ENCODE measurements at regions not wholly inside any gene's neighbourhood (a gene's known extent, or its start where the extent isn't known, plus 50 kb on each side); places are given as distances from the start of the nearest gene placed in this dataset.

DNA sequence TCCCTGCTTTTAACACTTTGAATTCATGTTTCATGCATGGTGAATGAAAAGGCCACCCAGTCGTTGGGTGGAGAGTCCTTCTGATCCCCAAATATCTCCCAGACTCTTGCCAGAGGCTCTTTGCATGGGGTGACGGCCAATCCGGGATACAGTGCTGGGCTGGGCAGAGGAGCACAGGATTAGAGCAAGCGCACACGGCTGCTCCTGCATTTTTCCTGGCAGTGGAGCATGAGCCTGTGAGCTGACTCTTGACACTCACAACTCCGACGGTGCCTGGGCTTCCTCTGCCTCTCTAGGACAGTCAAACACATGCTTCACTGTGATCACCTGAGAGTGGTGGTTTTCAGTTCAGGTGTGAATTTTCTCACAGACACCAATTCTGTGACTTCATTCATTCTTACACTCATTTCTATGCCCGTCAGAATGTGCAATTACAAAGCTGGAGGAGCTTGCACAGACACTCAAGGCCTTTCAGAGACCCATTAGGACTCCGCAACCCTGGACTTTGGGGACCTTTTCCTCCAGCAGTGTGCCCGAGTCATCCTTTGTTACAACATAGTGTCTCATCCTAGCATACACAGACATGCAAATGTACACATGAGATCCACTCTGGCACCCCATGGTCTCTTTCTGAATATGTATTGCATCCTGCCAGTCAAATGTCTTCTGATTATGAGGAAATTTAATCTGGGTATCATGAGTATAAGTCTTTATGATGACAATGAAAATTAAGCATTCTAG is 206.6 kb downstream of the ICE1 start:
- no peak for DNase-seq (ENCODE audit: low read depth)
- H3K4me3 ChIP-seq (ENCODE audit: low read length), result no peak overlapping the region
- TF ChIP-seq, protein P1, sequence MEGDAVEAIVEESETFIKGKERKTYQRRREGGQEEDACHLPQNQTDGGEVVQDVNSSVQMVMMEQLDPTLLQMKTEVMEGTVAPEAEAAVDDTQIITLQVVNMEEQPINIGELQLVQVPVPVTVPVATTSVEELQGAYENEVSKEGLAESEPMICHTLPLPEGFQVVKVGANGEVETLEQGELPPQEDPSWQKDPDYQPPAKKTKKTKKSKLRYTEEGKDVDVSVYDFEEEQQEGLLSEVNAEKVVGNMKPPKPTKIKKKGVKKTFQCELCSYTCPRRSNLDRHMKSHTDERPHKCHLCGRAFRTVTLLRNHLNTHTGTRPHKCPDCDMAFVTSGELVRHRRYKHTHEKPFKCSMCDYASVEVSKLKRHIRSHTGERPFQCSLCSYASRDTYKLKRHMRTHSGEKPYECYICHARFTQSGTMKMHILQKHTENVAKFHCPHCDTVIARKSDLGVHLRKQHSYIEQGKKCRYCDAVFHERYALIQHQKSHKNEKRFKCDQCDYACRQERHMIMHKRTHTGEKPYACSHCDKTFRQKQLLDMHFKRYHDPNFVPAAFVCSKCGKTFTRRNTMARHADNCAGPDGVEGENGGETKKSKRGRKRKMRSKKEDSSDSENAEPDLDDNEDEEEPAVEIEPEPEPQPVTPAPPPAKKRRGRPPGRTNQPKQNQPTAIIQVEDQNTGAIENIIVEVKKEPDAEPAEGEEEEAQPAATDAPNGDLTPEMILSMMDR (IDR thresholded peaks at IDR 0.05; ENCODE audit: insufficient read depth, low read depth, low read length, missing control alignments), result no peak

DNA sequence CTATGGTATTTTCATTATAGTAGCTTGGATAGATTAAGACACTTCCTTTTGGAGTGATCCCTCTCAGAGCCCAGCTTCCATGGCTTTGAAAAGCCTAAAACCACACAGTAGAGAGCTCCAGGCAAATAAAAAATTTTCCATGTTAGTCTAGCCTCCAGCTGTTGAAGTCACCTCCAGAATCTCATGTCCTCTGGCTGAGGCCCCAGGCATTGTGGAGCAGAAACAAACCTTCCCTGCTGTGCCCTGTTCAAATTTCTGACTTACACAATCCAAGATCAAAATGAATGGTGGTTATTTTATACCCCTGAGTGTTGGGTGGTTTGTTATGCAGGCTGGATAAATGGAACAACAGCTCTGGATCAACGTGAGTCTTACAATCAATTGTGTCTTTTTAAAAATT is 203.9 kb downstream of the ICE1 start:
- H3K4me3 ChIP-seq (ENCODE audit: low read length), result no peak overlapping the region
- DNase-seq (ENCODE audit: low read depth), result no peak
- TF ChIP-seq, protein P1 (IDR thresholded peaks at IDR 0.05; ENCODE audit: insufficient read depth, low read depth, low read length, missing control alignments), result no peak

DNA sequence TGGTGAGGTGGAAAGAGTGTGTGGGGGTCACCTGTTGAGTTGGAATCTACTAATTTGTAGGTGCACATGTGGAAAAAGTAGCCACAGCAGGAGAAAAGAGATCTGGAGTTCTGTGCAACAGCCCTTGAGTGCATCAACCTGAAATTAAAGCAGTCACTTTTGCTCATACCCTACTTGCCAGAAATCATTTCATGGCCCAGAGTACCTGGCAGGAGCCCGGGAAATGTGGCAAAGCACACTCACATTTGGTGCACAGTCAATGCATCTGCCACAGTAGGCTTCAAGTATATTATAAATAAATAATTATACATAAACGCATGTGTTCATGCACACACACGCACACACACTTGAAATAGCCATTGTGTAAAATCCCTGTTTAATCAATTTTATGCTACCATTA is 203.0 kb downstream of the ICE1 start:
- H3K4me3 ChIP-seq (ENCODE audit: low read length), result no peak overlapping the region
- DNase-seq (ENCODE audit: low read depth), result no peak
- TF ChIP-seq, protein P1 (IDR thresholded peaks at IDR 0.05; ENCODE audit: insufficient read depth, low read depth, low read length, missing control alignments), result no peak

DNA sequence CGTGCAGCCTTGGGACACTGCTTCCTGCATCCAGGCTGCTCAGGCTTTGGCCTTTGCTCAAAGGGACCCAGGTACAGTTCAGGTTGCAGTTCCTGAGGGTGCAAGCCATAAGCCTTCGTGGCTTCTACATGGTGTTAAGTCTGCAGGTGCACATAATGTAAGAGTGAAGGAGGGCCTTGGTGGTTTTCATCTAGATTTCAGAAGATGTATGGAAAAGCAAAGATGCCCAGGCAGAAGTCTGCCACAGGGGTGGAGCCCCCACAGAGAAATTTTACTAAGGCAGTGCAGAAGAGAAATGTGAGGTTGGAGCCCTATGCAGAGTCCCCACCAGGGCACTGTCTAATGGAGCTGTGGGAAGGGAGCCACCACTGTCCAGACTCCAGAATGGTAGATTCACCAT is 200.9 kb downstream of the ICE1 start:
- DNase-seq (ENCODE audit: low read depth), result no peak
- TF ChIP-seq, protein P1 (IDR thresholded peaks at IDR 0.05; ENCODE audit: insufficient read depth, low read depth, low read length, missing control alignments), result no peak
- no peak overlapping the region for H3K4me3 ChIP-seq (ENCODE audit: low read length)

DNA sequence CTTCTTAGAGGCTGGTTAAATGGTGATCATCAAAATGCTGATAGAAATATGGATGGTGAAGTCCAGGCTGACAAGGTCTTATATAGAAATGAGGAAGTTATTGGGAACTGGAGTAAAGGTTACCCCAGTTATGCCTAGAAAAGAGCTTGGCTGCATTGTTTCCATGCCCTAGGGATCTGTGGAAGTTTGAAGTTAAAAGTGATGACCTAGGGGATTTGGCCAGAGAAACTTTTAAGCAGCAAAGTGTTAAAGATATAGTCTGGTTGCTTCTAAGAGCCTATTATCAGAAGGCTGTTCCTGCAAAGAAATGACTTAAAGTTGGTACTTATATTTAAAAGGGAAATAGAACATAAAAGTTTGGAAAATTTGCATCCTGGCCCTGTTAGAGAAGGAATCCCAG is 200.3 kb downstream of the ICE1 start:
- H3K4me3 ChIP-seq (ENCODE audit: low read length), result no peak overlapping the region
- DNase-seq (ENCODE audit: low read depth), result no peak
- TF ChIP-seq, protein P1 (IDR thresholded peaks at IDR 0.05; ENCODE audit: insufficient read depth, low read depth, low read length, missing control alignments), result no peak

DNA sequence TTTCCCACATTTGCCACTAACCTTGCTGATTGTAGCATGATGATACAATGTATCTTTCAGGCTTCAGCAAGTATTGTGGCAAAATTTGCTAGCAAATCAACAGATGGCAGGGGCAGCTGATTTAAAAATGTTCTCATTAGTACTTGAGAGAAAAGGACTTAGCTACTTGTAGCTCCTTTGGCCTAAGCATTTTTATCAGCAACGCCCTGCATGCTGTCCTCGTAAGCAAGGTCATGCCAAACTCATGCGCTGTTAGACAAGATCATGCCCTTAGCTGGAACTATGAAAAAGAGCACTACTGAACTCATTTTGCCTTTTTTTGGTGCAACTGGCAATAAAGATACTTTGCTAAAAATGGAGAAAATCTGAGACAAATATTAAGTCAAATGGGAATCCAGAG is 197.1 kb downstream of the ICE1 start:
- H3K4me3 ChIP-seq (ENCODE audit: low read length), result no peak overlapping the region
- DNase-seq (ENCODE audit: low read depth), result no peak
- TF ChIP-seq, protein P1 (IDR thresholded peaks at IDR 0.05; ENCODE audit: insufficient read depth, low read depth, low read length, missing control alignments), result no peak

DNA sequence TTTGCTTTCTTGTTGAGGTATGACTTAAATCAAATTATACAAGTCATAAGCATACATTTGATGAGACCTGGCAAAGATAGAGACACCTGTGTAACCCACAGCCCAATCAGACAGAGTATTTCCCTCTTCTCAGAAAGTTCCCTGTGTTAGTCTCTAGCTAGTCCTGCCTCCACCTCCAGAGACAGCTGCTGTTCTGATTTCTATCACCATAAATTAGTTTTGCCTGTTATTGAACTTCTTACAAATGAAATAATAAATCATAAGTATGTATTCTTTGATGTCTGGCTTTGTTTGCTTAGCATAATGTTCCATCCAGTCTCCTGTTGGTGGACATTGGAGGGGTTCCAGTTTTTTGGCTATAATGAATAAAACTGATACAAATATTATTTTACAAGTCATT is 194.5 kb downstream of the ICE1 start:
- DNase-seq (ENCODE audit: low read depth), result no peak
- no peak overlapping the region for H3K4me3 ChIP-seq (ENCODE audit: low read length)
- TF ChIP-seq, protein P1 (IDR thresholded peaks at IDR 0.05; ENCODE audit: insufficient read depth, low read depth, low read length, missing control alignments), result no peak
